CD4-positive, alpha-beta T cell treated with Interleukin-2 at 100 ng/mL for 4 hours (primary cell): ENCODE measurements at regions not wholly inside any gene's neighbourhood (a gene's known extent, or its start where the extent isn't known, plus 50 kb on each side); places are given as distances from the start of the nearest gene placed in this dataset.

ENCODE experiments used
- DNase-seq: peaks from one replicate; pipeline ENCODE4 v3.0.0-alpha.2; 2020; ENCODE audit warnings: low spot score

DNA sequence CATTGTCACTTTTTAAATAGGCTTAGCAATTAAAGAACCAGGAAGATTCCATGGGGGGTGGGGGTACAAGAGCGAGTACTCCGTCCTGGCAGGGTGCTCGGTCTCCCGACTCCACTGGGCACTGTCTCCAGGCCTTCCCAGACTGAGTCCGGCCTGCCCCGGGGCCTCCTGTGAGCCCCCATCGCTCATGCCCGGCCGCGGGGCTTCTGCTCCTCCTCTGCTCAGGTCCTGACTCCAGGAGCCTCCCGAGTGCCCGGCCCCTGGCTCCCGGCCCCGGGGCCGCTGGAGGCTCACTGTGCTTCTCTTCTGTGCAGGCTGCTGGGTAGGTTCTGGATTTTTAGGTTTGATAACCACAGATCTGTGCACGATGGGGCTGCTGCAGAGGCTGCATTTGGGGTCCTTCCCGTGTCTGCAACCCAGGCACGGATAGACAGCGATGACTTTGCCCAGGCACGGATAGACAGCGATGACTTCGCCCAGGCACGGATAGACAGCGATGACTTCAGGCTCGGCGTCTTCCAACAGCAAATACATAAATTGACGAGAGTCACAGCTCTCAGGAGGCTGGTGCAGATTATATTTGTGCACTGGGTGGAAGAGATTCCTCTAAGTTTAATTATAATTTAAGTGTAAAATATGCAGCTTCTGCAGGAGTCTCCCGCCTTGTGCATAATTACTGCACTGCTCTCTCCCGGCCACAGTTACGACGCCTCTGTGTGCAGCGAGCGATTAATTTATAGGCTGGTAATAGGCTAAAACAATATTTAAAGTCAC is 74.8 kb upstream of the RXRA start:
- DNase-seq = no peak

DNA sequence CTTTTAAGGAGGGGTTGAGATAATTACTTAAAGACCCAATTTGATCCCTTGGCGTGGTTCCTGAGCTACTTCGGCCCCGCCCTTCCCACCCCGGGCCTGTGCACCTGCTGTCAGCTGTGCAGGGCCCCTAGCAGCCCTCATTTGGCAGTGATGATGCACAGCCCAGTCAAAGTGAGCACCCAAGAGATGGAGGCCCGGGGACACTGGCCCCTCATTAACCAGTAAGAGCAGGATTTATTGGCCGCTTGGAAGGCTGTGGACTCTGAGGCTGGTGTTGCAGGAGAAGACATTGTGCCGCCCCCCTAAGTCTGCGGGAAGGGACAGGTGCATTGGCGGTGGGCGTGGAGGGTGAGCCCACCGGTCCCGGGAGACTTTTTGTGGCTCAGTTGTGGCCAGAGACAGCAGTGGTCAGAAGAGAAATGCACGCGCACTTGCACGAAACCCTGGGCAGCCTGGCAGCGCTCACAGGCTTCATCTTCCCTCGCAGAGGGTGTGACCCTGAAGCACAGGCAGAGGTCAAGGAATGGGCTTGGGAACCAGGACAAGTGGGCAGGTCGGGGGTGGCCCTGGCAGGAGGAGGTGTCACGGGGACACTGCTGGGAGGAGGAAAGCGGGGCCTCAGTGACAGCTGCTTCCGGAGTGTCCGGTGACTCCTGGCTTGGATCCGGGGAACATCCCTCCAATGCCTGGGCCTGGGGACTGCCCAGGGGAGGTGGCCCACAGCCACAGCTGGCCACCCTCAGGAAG is 74.0 kb upstream of the RXRA start:
- no peak for DNase-seq

- no peak for DNase-seq
Observed at GRCh38 chr9:134253606-134254205, 72.5 kb upstream of the RXRA start.

DNA sequence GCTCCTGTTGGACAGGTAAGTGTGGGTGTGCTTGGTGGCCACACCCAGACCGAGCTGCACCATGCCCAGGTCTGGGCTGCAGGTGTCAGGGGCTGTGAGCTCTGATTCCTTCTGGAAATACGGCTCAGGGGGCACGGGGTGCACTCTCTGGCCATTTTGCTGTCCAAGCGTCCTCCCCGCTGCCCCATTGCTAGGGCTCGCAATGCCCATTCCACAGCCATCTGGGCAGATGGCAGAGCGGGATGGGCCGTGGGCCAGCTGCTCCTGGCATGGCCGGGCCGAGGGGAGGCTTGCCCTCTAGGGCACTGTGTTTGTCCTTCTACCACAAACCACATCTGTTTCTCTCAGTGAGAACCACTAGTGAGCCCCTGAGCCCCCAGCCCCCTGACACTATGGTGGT is 67.9 kb upstream of the RXRA start:
- DNase-seq = no peak

DNA sequence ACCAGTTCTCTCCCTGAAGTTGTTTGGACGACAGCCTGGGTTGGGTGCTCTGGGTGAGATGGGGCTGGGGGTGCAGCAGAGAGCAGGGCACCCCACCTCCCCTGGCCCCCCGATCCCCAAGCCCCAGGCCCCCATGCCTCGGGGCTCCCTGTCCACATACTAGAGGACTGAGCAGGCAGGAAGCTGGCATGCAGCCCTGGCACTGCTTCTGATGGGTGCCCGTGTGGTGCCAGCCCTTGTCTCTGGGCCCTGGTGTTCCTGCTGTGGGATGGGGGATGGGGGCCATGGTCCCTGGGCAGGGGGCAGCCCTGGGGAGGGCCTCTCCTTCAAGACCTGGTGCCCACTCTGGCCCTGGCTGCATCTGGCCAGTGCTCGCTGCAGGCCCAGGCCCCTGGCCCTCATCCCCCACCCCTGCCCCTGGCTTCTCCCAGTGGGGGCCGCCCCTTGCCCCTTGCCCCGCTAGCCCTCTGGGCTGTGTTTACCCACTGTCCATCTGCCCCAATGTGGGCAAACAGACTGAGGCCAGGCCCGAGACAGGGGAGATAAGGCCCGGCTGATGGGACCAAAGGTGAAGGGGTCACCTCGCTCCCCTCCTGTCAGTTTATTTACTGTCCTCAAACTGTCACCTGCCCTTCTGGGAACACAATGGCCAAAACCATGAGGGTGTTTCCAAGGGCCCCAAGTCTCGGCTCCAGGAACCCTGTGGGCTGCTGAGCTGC is 67.3 kb upstream of the RXRA start:
- no peak for DNase-seq

DNA sequence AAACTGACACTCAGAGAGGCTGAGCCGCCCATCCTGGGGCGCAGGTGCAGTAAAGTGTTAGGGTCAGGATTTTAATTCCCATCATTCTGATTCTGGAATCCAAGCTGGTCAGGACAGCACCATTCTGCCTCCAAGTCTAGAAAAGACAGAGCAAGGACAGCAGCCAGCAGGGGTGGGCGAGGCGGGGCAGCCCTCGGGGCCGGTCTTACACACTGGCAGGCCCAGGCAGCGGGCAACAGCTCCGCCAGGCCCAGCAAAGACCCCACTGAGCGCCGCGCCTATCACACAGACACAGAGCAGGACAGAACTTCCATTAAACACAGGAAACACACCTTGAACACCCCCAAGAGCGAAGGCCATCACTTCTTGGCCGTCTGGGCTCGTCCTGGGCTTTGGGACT is 66.5 kb upstream of the RXRA start:
- no peak for DNase-seq

DNA sequence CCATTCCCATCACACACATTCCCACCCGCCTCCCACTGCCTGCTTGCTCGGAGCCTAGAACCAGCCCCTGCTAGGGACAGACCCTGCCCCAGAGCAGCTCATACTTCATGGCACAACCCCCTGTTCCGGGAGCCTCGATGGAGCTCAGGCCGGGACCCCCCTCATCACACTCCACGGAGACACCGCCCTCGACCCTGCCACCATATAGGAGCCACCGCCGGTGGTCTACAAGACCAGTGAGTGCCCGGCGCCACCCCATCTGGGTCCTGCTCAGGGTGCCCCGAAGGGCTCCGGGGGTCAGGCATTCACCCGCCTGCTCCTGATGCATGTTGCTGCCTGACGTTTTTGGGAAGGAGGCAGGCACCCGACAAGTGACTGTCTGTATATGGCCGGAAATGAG is 65.5 kb upstream of the RXRA start:
- no peak for DNase-seq

GRCh38 chr9:134262035-134262434 is 64.2 kb upstream of the RXRA start:
- DNase-seq = no peak

DNA sequence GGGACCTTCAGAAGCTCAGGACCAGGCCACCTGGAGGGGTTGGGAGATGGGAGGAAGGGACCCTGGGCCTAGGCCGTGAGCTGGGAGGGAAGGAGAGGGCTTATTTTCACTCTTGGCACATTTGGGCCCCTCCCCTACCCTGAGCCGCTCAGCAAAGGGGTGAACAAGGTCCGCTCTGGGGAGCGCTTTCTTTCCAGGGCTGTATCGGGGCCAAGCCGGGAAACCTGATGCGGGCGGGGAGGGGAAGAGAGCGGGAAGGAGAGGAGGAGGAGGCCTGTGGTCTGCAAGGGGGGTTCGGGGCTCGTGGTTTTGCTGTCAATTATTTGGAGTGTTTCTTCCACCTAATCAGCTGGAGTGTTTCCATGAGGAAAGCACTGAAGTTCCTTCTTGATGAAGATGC is 62.7 kb upstream of the RXRA start:
- no peak for DNase-seq

GRCh38 chr9:134264169-134264568 is 62.1 kb upstream of the RXRA start:
- no peak for DNase-seq

- no peak for DNase-seq
Observed at GRCh38 chr9:134265078-134265477, 61.2 kb upstream of the RXRA start.

DNA sequence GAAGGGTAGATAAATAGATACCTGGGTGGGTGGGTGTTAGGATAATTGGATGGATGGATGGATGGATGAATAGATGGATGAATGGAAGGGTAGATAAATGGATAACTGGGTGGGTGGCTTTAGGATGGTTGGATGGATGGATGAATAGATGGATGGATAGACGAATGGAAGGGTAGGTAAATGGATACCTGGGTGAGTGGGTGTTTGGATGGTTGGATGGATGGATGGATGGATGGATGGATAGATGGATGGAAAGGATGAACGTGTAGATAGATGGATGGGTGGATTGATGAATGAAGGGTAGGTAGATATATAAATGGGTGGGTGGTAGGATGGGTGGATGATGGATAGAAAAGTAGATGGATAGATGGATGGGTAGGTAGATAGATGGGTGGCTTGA is 59.8 kb upstream of the RXRA start:
- DNase-seq = no peak

DNA sequence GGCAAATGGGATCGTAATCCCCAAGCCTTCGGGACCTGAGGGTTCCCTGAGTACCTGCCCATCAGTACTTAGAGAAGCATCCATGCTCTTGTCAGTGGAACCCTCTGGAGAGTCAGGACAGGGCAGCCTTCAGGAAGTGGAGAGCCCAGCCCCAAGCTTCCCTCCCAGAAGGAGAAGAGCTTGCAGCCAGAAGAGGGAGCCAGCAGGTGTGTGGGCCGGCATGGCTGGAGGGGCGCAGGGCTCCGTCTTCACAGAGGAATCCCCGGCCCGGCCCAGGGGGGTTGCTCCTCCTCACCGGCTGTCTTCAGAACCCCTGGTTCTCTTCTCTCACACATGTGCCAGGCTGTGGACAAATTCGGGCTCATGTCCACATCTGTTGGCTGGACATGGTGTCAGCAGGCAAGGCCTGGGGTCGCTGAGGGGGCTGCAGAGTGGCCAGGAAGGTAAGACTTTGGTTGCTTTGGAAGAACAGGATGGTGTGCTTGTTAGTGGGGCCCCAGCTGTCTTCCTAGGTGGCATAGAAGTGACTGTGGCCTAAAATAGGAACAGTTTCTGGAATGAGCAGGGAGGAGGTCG is 58.9 kb upstream of the RXRA start:
- DNase-seq = no peak

DNA sequence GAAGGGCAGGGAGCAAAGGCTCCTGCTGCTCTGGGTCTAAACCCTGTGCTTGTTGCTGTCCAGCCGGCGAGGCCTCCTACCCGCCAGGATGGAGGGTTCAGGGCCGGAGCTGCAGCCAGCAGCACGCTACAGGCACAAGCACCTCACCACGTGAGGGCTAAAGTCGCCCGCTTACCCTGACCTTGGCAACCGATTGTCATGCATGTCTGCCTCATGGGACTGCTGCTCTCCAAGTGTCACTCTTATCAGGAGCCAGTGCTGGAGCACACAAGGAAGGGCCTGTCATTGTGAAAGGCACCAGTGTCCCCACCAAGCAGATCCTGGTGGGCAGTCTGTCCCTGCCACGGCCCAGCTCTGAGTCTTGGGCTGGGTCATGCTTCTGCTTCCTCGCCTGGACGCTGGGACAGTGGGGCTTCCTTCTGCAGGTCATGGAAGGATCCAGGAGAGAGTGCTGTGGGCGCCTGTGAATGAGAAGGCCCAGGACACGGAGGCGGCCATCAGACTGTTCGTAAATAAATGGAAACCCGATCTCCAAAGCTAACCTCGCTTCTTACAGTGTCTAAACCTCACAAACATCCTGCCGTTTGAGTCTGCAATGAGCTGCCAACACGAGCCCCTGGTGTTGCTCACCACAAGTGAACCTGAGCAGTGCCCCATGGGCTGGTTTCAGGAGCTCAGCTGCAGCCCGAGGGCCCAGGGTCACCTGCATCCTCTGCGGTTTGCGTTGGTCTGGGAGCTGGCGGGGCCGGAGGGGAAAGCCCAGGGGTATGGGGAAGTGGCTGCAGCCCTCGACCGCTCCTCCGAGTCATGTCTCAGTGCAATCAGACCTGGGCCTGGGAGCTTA is 58.2 kb upstream of the RXRA start:
- no peak for DNase-seq

GRCh38 chr9:134268747-134269146 is 57.5 kb upstream of the RXRA start:
- no peak for DNase-seq

- no peak for DNase-seq
Observed at GRCh38 chr9:134271338-134272301, 54.6 kb upstream of the RXRA start.

GRCh38 chr9:134272302-134273023 is 53.8 kb upstream of the RXRA start:
- DNase-seq = no peak

DNA sequence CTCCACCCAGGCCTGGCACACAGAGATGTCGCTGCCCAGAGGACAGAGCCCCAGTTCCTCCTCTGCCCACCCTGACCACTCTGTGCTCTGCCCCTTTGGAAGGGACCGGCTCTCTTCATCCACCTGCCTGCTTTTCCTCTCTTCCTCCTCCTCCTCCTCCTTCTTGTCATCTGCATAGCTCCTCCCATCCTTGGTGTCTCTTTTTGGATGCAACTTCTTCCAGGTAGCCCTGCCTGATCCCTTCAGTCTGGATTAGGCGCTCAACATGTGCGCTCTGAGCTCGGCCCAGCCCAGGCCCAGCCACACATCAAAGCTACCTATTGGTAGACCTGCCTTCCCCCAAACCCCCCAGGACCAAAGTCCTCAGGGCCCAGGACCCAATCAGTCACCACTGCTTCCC is 52.6 kb upstream of the RXRA start:
- DNase-seq = no peak

GRCh38 chr9:134275375-134275774 is 50.9 kb upstream of the RXRA start:
- DNase-seq = no peak
